HG03095 (cell line): ENCODE measurements at regions not wholly inside any gene's neighbourhood (a gene's known extent, or its start where the extent isn't known, plus 50 kb on each side); places are given as distances from the start of the nearest gene placed in this dataset.

Source experiments
- ATAC-seq: cut with Tn5 transposase; IDR thresholded peaks from one replicate; pipeline ENCODE4 v1.9.1; 2021; ENCODE audit warnings: moderate library complexity; ENCODE audit not compliant: unreplicated experiment

DNA sequence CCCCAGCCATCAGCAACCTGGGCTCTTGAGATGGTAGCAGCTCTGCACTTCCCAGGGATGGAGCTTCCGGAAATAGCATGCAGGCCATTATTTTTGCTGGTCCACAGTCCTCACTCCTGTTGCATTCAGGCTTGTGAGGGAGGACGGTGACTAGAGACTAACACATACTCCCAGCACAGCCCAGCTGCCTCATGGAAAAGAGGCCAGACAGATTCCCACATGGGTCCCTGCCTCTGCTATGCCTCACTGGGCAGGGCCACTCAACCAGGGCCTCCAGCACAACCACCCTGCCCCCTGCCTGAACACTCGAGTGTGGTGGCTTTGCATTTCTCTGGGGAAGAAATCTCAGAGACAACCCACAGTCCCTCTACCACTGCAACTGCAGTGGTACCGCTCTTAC is 1195.1 kb downstream of the PCDH18 start:
- no peak for ATAC-seq

DNA sequence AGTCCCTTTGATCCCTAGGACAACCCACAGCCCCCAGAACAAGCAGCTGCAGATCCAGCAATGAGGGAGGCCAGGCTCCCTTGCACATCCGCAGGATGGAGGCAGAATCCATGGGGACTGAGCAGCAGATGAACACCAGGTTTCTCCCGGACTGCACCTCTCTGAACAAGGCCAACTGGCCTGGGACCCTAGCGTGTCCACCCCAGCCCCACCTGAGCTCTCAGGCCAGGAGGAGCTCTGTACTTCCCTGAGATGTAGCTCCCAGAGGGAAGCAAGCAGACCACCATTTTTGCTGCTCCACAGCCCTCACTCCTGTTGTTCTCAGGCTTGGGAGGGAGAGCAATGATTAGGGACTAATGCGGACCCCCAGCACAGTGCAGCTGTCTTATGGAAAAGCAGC is 1195.8 kb downstream of the PCDH18 start:
- no peak for ATAC-seq

DNA sequence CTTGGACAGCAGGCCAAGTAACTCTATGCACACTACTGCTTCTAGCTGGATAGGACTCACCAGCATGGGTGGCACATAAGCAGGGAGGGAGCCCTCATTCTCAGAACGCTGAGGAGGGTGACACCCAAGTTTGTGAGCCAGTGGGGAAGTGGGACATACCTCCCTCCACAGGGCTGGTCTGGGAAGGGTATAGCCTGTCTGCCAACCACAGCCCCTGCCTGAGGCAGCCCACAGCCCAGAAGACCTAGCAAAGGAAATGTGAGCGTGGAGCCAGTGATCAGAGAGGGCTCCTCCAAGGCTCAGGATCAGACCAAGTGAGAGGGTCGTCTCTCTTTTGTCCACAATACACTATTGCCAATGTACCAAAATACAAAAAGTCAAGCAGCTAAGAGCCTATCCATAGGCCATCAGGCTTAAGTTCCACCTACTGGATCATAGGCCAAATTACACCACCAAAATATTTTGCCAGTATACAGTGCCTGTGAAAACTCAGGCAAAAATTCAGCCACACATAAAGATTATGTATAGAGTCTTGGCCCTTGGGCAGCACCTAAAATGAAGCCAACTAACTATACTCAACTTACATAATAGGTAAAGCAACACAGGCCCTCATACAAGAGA is 1203.1 kb downstream of the PCDH18 start:
- no peak for ATAC-seq

DNA sequence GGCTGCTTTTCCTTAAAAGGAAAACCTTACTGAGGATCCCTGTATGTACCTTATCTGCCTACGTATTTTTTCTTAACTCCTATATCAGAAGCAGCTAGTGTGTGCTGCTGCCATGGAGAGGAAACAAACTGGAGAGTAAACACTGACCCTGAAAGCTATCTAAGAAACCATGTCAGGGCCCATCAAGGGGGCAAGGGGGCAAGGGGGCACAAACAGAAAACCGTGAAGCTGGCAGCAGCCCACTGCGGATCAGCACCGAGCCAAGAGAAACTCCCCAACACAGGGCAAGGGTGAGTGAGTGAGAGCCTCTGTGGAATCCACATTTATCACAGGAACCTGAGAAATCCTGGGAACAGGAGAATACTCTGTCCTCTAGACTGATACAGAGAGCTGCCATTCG is 1204.2 kb downstream of the PCDH18 start:
- ATAC-seq: no peak

DNA sequence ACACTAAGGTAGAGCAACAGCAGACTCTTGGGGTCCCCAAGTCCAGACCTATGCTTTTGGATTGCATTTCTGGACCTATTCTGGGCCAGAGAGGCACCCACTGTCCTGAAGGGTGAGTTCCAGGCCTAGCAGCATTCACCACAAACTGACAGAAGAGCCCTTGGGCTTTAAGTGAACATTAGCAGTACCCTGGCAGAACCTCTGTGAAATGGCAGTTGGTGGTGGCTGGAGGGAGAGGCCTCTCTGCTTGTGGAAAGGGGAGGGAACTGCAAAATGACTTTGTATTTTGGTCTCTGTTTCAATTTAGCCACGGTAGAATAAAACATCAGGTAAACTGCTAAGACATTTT is 1211.9 kb downstream of the PCDH18 start:
- no peak for ATAC-seq

DNA sequence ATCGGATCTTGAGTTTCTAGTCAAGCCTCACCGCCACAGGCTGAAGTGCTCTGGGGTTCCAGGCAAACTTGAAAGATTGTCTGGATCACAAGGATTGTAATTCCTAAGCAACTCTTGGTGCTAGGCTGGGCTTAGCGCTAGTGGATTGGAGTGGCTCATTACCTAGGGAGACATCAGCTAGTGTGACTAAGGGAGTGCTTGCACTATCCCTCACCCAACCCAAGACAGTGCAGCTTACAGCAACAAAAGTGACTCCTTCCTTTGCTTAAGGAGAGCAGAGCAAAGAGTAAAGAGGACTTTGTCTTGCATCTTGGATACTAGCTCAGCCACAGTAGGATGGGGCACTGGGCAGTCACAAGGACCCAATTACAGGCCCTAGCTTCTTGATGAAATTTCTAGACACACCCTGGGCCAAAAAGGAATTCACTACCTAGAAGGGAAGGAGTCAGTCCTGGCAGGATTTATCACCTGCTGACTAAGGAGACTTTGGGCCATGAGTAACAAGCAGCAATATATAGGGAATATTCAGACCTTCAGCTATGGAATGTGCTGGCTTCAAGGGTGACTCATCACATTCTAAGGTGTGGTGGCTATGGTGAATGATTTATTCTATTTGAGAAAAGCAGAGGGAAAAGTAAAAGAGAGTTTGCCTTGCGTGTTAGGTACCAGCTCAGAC is 1212.4 kb downstream of the PCDH18 start:
- ATAC-seq: no peak

DNA sequence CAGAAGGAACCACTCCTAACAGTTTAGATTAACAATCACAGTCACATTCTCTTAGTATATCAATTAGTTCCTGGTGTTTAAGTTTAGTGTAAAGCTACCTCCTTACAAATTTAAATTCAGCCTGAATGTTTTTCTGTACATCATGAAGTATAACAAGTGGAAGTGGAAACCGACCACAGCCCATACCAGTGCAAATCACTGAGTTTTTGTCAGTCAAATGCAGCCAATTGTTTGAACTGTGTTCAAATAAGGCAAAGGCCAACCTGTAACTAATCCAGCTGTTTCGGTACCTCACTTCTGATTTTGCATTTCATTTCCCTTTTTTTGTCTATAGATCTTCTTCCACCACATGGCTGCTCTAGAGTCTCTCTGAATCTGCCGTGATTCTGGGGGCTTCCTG is 1215.3 kb downstream of the PCDH18 start:
- ATAC-seq: no peak

DNA sequence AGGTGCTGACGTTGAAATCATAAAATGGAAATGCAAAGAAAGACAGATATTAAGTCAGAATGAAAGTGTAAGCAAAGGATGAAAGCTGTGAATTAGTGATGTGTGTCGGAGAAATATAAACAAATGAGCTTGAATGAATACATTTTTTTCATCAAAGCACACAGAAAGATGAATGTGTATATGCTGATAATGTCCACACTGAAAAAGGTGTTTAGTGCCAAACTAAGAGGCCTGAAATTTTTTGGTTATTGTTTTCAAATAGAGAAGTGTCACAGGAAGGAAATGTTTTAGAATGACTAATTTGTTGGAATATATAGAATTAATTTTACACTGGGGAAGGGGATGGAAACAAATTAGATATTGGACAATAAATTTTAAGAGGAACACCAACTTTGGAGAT is 1217.6 kb downstream of the PCDH18 start:
- ATAC-seq: no peak

DNA sequence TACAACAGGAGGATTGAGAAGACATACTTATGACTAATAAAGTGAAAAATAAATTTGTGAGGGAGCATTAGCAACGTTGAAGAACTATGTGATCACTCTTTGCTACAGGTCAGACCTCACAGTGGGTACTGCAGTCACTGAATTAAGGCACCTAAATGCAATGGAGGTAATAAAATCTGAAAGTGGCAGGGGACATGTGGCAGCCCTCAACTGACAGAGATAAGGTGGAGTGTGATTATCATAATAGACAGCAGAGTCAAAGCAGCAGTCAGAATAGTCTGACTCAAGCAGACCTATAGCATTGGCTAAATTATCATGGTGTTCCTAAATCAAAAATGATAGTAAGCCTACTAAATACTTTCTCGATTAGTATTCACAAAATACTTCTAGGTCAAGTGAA is 1220.5 kb downstream of the PCDH18 start:
- no peak for ATAC-seq

DNA sequence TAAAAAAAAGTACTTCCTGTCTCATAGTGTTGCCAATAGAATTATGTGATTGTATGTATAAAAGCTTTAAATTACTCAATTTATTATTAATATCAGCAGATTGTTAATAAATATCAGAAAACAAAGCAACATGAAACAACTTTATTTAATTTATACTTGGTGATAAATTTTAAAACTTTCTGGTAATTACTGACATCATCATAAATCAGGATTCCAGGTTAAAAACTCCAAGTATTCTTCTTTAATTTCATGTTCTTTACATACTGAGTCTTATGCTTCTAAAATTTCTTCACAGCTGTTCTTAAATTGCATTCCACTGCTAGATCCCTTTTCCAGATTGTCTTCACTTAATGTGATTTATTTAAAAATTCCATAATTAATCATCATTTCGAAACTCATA is 1224.5 kb downstream of the PCDH18 start:
- ATAC-seq: no peak

DNA sequence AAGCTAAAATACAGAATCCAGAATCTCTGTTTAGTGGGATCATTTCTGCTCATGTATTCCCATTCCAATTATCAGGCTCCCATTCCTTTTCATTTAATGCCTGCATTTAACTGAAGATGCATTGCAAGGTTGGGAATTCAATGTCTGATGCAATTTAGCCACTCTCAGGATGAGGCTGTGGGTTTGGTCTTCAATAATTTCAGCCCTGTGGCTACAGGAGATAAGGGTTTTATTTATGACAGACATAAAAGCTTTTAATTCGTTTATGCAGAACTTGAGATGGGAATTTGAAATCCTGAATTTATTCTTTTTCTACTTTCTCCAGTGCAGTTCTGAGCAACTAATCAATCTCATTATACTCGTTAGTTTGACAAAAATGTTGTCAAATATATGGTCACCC is 1225.9 kb downstream of the PCDH18 start:
- ATAC-seq: no peak

DNA sequence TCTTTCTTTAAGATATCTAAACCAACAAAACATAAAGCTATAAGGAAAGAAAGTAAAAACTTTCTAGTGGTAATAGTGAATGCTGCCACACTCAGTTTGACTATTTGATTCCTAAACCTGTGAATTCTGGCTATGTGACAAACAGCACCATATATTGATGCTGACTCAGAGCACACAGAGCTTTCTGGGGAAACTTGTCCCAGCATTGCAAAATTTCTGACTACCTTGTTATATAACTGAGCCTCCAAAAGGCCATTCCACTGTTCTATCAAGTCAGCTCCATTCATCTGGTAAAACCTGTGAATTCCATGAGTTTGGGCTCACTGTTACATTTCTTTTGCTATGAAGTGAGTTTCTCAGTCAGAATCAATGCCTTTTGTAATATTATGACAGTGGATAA is 1229.7 kb downstream of the PCDH18 start:
- no peak for ATAC-seq

DNA sequence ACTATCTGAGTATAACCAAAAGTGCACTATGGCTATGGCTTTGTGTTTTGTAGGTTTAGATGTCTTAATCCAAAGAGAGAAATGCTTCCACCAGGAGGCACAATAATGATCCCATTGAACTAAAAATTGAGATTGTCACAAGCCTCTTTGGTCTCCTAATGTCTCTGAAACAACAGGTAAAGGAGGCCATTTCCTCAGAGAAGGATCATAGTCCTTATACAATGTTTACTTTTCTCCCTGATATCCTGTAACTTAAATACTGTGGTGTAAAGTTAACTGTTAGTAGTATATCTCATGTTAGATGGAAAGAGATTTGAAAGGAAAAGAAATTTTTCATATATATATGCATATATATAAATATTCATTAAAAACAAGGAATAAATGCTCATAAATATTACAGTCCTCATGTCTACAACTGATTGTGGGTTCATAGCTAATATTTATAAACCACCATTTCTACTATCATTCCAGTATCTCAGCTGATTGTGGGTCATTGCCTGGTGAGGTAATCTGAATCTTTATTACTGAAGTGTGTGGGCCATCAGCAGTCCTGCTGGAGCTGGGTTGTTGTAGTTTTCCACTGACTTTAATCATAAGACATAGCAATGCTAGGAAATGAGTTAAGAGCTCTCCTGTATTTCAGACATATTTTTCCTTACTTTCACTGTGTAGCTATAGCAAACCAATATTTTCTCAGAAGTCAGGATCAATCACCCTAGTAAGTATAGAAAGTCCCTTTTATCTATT is 1230.4 kb downstream of the PCDH18 start:
- no peak for ATAC-seq

DNA sequence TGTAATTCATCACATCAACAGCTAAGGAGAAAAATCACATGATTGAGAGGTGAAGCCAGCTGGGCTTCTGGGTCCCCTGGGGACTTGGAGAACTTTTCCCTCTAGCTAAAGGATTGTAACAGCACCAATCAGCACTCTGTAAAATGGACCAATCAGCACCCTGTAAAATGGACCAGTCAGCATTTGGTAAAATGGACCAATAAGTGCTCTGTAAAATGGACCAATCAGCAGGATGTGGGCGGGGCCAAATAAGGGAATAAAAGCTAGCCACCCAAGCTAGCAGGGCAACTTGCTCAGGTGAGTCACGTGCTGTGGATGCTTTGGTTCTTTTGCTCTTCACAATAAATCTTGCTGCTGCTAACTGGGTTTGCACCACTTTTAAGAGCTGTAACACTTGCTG is 1248.3 kb downstream of the PCDH18 start:
- no peak for ATAC-seq

DNA sequence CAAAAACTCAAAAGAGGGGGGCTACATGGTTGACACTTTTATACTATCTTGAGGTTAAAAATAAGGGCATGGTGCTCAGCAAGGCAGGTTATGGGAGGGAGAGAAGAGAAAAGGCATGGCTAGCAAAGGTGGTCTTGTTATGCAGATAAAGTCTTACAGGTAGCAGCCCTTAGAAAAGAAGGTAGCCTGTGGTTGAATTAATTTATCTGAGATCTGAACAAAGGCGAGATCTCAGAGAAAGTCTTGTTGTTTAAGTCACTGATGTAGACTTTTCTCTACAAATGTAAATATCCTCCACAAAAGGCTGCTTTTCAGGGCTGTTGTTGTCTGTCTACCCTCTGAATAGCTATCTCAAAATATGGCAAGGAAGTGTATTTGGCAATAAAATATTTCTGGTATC is 1250.4 kb downstream of the PCDH18 start:
- ATAC-seq: no peak

DNA sequence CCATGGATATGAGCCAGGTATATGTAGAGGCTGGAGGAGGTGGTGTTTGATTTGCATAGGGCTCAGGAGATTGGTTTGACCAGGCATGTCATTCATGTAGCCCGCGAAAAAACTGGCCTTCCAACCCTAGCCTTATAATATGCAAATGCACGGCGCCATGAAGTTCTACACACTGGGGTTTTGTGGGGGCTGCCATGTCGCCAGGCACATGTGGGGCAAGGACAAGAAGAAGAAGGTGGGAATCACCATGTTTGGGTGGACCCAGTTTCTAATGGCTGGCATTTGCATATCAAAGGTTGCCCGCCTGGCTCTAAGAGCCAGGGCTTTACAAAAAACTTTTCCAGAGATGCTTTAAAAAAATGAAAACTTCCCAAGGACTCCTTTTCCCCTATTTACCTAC is 1251.0 kb downstream of the PCDH18 start:
- no peak for ATAC-seq

DNA sequence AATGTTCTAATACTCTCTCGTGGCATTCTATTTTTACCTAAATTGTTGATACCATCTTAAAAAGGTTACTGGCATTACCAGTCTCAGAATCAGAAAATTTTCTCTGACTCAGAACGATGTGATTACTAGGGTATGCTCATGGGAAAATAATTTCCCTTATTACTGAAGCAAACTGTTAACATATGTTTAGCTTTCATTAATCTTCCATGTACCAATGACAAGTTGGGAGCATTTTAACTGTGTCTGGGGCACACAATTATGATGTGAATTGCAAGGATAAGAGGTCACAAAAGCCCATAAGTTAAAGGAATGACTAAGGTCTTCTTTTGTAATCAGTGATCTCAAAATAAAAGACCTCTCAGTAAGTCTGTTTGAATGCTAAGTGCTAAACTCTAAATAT is 1254.6 kb downstream of the PCDH18 start:
- ATAC-seq: no peak

DNA sequence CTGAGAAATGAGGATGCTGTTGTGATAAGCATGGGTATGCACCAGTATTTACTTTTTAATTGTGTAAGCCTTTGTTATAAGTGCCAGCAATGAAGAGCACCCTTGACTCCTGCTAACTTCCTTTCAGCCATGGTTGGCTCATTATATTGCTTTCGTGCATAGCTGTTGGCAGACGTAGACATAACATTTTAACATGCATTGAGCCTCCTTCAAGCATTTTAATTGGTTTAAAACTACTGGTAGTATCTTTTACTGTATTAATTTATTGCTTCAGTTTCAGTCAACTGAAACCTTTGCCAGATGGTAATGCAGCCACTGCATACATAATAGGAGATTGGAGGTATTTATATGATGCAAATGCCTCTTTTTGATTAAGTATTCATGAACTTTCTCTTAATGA is 1285.4 kb downstream of the PCDH18 start:
- ATAC-seq: no peak

DNA sequence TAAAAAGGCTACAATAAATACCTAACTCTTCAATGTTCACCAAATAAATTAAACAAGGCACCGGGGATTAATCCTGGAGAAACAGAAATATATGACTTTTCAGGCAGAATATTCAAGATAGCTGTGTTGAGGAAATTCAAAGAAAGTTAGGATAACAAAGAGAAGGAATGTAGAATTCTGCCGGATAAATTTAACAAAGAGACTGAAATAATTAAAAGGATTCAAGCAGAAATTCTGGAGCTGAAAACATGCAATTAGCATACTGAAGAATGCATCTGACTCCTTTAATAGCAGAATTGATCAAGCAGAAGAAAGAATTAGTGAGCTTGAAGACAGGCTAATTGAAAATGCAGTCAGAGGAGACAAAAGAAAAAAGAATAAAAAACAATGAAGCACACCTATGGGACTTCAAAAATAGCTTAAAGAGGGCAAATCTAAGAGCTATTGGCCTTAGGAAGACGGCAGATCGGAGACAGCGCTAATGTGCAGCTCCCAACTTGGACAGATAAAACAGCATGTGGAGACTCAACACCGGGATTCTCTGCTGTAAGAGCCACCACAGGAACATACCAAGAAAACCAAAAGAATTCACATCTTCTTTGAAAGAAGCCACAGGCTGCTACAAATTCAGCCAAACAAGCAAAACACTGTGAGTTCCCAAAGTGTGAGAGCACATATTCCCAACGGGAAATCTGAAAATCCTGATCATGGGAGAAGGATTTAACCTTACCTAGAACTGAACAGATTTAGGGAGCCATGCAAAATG is 1290.9 kb downstream of the PCDH18 start:
- no peak for ATAC-seq

DNA sequence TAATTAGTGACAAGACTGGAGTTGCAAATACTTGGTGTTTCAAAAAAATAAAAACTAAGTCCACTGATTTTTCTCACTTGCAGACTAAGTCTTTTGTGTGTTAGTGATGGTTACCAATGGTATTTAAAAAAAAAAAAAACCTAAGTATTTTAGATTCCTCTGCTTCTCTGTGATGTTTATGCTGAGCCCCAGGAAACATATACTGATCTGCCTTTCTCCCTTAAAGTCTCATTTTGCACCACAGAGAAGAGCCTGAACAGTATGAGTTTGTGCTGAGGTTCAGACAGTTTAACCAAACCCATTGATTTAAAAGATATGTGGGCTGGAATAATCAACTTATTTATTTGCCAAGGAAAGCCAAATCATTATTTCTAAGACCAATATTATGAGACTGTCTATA is 1305.0 kb downstream of the PCDH18 start:
- no peak for ATAC-seq

DNA sequence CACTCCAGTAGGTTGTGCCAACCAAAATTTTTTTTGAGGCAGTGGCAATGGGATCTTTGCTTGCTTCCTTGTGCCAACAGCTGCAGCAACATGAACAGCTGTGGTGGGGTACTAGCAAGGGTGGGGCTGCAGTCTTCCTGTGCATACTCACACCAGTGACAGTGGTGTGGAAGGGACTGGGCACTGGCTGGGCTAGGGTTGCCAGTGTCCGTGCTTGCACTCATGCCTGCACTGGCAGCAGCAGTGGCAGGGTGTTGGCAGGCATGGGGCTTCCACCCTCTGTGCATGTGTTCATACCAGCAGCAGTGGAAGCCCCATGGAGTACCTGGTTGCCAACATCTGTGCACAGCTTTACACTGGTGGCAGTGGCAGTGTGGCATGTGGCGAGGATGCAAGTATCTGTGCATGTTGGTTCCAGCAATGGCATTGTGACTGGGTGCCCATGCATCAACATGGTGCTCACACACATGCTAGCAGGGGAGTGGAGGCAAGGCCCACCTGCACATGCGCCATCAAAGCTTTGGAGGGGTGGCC is 1312.6 kb downstream of the PCDH18 start:
- no peak for ATAC-seq

DNA sequence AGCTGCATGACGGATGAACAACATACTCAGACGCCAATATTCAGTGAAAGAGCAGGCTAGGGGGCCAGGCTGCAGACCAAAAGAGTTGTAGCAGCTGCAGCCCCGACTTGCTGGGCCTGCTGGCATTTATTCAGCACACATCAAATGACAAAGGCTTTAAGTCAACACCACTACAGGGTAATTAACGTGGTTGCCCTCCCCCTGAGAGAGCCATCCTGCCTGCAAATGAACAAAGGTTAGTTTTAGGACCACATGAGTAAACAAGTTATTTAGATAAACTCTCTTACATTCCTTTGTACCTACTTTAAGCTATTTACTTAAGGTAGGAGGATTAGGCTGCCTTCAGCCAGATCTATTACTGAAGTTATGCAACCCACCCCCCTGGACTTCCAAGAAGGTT is 1329.1 kb downstream of the PCDH18 start:
- no peak for ATAC-seq
